A204.1 (cell line): ENCODE measurements at regions not wholly inside any gene's neighbourhood (a gene's known extent, or its start where the extent isn't known, plus 50 kb on each side); places are given as distances from the start of the nearest gene placed in this dataset.

Source experiments
- FAIRE-seq: peaks from 2 replicates; lab custom pipeline; 2012; peaks lifted over from hg19 to GRCh38; lab: Jason Lieb, UNC

DNA sequence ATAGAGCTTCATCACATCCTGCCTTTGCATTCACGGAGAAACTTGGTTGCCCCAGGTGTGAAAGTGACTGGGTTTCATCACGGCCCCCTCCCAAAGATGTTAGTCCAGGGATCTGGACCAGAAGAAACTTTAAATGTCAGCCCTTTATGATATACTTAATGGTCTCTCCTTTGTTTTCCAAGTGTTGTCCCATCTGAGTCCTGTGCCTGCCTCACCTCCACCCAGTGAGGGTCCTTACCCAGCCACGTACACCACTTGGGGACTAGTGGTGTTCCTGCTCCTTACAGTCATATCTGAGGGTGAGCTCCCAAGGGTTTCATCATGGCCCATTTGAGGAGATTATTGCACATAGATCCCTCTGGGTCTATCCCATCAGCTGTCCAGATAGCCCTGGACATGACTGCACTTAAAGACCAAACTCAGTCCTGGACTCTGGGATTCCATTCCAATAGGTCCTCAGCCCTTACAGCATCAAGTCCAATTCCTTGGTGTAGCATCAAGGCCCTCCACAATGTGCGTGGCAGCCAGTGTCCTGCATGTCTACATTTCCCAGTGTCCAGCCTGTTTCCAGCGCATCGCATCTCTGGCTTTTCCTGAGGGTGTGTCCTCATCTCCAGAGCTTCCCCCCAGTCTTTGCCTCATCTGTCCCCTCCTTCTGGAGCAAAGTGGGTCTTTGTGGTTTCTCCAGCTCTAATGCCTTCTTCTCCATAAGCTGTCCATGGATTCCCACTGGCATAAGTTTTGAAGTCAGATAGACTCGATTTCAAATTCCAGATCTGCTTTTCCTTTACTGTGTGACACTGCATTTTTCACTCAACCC, 351.6 kb downstream of the MYCN start:
- FAIRE-seq: no peak

DNA sequence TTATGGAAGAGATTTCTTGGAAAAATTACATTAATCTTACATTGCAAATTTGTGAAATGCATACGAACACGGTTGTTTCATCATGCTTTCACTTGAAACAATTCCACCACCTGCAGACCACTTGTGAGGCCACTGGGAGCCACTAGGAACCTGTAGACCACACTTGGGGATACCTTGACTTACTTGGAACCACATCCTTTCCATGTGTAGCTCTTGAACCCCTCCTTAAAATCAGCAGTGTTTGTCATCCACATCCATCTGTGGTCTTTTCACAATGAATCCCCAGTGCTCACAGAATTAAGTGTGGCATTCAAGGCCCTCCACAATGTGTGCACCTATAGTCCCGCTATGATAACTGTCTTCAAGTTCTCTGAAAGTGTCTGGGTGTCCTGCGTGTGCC, 350.9 kb downstream of the MYCN start:
- no peak for FAIRE-seq

DNA sequence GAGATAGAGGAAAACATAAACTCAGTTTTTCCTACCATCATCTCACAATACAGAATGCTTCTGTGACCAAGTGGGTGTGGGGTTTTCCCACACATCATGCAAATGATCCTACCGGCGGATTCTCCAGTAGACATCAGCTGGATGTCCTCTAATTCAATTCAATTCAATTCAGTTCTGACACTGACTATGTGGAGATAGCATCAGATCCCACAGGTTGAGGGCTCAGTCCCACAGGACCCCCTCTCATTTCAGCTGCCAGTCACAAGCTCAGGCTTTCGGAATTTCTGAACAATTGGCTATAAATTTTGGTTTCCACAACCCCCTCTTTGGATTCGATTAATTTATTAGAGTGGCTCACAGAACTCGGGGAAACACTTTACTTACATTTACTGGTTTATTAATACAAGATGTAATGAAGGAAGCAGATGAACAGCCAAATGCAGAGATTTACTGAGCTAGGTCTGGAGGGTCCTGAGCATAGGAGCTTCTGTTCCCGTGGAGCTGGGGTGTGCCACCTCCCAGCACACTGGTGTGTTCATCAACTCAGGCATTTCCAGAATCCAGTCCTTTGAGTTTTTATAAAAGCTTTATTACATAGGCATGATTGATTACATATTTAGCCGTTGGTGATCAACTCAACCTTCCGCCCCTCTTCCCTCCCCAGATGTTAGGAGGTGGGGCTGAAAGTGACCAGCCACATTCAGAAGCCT, 350.1 kb downstream of the MYCN start:
- FAIRE-seq: no peak

DNA sequence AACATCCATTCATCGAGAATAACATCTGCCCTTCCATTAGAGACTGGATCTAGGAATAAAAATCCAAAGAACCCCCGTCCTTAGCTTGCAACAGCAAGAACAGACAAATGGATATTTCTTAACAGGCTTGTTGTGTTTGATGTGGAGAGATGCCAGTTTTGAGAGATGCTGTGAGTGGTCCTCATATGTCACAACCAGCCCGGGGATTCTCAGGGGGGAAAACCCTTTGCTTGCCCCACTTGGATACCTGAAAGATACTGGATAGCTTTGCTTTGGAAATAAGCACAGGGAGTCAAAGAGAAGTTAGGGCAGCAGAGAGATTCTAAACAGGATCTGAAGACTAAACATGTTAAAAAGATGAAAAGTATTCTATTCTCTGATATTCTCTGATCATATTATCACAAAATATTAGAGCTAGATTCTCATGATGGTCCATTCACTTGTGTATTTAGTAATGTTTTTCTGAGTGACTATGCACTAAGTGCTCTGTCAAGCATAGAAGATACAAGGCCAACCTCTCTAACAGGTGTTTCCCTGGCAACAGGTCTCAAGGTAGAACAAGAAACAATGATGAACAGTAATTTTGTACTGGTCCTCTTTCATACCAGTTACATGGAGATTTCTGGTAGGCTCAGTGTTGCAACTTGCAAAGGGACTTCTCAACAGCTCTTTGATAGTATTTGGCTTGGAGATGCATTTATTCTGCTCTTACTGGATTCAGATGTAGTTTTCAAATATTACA, 348.2 kb downstream of the MYCN start:
- FAIRE-seq: no peak

DNA sequence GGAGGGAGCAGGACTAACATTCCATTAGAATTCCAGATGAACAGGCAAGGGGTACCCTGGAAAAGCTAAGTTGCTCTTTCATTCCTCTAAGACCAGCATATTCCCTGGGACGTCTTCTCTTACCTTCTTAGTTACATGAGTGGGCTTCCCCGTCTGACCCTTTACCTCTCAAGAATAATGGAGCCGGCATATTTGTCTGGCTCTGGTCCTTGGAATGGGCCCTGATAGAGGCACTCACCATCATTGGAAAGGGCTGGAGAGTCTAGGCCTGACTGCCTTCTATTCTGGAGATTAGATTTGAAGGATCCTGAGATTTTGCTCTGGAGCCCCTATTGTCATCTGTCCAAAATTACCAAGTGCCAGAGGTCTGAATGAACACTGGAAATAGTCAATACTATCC, 347.5 kb downstream of the MYCN start:
- no peak for FAIRE-seq

DNA sequence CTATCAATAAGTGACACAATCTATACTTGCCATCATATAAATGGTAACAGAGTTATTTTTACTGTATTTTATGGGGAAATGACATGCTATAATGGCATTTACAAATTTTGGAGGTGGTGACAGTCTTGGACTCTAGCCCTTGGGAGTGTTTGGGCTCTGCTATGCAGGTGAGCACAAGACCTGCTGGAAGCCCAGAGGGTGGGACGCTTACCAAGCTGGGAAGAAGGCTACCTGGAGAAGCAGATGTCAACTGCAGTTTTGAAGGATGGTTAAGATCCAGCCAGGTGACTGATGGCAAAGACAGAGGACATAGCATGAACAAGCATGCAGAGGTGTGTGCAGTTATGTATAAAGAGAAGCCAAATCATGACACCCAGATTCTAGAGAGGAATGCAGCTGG, 346.9 kb downstream of the MYCN start:
- no peak for FAIRE-seq

DNA sequence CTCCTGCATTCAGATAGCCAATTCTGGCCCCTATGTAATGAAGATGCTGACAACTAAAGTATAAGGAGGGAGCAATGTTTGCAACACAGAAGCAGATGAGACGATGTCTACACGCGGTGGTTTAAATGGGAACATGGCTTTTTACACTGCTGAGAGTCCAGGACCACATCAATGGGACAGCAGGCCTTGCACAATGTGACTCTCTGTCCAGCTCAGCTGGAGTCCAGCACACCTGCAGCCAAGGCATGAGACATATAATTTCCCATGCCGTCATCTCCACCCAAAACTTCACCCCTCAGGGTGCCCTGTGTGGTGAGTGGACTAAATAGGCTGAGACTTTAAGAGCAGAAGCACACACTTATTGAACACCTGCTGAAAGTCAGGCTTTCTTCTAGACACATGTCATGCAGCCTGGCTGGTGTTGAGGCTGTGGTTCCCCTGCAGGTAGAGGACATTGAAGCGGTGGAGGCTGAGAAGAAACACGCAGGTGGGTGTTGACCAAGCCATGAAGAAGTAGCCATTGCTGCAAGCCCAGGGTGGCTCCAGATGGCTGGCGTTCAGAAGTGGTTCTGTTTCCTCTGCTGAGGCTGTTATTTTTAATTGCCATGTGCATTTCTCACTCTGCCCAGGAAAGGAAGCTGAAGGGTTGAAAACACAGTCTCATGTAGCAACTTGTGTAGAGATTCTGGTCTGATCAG, 345.6 kb downstream of the MYCN start:
- no peak for FAIRE-seq

DNA sequence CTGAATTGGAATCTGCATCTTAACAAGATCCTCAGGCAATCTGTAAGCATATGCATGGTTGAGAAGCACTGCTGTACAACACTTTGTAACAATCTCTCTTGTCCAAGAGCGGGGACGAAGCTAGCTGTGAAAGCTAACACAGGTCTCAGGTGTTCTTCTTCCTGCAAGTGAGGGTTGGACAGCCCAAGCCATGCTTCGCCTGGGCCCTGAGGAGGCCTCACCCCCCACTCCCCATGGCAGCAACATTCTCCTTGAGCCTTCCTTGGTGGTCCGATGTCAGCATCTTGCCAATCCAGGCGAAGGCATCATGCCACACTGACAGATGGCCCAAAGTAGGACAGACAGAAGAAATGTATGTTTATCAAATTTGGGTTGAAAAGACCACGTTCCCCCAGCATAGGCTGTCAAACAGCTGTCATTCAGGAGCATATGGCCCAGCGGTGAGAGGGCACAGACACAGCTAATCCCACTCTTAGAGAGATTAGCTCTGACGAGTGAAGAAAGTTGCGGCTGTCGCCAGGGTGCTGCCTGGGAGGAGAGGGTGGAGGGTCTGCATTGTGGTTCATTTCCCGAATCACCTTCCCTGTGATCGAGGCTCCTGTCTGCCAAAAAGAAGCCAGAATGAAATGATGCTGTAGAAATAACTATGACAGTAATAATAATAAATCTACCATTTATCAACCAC, 344.7 kb downstream of the MYCN start:
- no peak for FAIRE-seq

DNA sequence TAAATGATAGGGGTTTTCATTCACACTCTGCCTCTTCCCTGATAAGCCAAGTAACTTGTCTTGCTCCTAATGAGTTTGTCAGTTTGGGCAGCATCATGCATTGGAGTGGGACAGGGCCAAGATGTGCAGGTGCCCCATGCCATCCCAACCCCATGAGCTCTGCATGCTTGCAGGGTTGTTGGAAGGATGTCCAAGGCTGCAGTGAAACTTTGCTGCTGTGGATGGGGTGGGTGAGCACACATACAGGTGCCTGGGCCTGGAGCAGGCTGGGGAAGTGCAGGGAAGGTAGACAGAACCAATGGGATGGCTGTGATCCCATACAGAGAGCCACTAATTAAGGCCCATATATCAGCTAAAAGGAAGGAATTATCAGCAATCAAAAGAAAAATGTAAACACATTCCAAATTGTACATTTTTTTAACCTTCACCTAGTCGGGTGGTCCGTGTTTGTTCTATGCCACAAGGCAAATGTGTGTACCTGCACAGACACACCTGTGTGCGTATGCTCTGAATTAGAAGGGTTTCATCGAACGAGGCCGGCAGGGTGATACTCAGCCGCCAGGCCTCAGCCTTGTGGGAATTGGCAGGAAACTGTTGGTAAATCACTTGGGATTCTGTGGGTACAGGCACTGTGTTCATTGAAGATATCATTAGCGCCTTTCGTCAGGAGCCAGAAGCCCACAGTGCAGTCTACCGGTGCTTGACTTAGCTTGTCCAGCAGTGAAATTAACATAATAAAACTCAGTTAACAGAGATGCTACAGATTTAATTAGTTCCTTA, 342.9 kb downstream of the MYCN start:
- FAIRE-seq: no peak

DNA sequence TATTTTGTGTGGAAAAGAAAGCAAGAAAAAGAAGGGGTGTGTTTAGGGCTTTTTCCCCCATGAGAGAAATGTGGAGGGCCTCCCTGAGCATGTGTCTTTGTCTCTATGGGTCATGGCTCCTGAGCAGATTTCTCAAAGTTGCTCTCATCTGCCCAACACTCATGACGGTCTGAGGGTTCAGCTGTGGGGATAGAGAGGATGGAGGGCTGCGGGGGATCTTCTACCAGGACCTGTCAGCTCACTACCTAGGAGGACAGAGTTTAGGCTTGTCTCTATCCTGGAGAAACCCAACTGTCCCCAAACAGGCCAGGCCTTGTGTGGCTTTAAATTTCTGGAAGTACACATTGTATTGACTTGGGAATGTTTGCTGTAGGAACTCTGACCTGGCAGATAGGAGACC, 342.2 kb downstream of the MYCN start:
- no peak for FAIRE-seq

DNA sequence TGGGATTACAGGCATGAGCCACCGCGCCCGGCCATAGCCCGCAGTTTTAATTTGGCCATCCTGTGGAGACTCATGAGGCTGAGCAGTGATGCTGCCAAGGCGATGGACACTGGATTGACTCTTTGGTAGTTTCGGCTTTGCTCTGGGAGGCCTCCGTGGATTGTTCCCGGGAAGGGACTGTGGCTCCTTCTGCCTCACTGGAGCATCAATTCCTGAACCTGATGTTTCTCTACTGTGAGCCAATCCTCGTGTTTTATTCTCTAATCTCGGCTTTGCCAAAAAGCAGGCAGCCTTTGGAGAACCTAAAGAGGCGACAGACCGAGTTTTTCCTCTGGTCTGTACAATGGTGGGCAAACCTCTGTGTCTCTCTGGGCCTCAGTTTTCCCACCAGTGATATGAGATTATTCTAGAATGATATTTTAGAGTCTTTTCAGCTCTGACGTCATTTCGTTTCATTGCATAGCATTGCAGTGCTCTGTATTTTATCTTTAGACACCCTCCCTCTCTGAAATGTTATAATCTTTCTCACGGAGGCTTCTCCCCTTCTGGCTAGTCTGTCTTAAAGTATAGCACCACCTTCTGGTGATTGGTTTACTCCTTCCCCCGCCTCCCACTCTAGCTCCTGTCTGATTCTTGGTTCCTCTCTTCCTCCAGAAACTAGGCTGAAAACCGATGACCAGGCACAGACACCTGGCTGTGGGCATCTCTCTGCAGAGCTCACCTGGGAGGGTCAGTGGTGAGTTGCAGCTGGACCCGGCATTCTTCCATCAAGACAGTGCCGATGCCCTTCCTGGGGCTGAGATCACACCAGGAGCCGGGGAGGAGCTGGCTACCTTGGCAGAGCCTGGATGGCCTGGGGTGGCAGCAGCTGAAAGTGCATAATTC, 341.3 kb downstream of the MYCN start:
- FAIRE-seq: no peak

DNA sequence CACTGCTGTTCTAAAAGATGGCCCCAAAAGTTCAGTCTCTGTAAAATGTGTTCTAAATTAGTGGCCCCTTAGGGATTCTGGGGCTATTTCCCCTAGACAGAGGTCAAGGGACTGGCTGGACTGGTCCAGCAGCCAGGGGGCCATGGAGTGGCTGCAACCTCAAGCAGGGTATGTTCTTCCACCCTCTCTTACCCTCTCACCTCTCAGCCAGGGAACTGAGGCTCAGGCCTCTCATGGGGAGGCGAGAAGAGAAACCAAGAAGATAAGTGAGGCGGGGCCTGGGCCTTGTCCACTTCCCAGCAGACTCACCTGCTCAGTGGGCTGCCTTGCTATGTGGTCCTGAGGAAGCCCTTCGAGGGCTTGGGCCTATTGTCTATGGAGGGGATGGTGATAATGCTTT, 339.7 kb downstream of the MYCN start:
- no peak for FAIRE-seq

DNA sequence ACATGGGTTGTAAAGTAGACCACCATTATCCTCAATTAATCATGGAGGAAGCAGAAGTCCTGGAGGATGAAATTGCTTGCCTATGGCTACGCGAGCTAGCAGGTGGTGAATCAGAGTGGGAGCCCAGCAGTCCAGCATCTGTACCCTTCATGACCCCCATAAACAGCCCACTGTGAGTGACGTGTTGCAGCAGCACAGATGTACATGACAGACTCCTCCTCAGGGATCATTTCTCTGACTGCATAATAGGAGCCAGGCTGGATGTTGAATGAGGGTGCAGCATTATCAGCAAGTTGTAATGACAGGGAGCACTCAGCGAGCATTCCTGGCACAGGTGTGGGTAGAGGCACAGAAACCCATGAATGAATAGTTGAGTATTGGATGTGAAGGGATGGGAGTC, 339.3 kb downstream of the MYCN start:
- no peak for FAIRE-seq

DNA sequence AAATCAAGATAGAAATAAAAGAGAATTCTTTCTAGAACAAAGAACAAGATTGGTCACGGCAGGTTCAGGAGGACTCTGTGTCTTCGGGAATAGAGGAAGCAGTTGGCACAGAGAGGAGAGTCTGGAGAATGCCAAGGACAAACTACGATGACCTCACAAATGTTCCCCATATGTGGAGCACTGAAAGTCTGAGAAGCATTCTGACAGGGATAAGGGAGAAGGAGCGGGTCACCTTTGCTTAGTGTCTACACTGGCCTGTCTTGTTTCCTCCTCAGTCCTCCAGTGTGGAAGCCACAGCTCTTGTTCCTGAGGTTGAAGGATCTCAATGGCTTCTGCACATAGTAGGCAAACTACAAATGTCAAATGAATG, 338.8 kb downstream of the MYCN start:
- FAIRE-seq: no peak

DNA sequence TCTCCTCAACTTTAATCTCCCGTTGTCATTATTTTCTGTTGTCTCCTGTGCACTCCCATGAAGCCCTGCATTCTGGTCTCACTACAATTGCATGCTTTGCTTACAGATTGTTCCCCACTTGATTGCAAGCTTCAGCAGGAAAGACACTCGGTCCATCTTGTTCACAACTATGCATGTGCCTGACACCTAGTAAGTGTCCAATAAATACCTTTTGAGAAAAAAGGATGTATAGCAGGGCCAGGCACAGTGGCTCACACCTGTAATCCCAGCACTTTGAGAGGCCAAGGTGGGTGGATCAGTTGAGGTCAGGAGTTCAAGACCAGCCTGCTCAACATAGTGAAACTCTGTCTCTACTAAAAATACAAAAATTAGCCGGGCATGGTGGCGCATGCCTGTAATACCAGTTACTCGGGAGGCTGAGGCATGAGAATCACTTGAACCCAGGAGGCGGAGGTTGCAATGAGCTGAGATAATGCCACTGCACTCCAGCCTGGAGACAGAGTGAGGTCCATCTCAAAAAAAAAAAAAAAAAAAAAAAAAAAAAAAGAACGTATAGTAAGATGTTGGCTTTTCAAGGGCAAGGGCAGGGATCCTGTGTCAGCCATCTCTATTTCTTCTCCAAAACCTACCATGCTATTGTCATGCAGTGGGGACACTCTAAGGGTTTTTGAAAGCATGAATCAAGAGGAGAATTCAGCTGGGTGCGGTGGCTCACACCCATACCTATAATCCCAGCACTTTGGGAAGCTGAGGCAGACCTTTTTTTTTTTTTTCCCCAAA, 338.3 kb downstream of the MYCN start:
- no peak for FAIRE-seq

DNA sequence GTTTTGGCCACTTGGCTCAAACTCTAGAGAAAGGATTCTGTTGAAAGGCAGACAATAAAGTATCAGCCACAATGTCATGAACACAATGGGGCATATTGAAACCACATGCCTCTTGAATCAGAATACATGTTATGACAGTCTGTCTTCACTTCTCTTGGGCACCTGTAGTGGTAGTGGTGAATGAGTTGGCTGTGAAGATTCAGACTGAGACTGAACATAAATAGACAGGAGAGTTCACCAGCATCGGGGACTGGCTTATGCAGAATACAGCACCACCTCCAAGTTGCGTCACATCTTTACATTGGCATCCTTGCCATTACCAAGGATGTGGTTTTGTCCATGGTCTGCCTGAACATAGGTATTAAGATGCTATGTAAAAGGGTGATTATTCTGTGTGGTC, 336.8 kb downstream of the MYCN start:
- no peak for FAIRE-seq

DNA sequence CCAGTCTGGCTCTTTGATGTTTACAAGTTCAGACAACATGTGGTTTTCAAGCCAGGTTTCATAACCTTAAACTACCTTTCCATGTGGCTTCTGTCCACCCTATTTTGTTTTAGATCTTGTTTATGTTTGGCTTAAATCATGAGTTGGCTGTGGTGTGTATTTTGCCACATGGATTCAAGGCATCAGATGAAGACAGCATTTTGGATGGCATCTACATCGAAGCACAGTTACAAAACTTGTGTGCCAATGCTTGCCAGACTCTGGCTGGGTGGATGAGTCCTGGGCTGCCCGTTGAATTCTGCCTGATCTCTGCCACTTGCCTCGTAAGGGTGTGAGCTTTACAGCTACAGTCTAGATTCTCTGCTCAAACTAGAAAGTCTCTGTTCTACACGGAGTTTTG, 335.3 kb downstream of the MYCN start:
- FAIRE-seq: no peak

DNA sequence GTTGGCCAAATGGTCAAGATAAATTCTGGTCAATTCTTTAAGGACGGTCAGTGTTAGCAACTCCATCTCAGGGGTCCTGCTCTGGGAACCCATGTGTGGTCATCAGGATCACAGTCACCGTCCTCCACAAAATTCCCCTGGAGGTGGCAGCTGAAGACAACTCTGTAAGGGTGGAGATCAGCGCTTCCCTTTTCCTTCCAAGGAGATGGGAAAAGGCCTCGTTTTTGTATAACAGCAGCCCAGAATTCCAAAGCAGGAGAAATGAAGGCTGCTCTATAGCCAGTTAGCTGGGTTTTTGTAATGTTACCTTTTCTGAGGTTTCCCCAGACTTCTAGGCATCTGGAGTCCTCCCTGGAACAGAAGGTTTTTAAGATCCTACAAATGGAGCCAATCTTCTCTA, 334.8 kb downstream of the MYCN start:
- no peak for FAIRE-seq

DNA sequence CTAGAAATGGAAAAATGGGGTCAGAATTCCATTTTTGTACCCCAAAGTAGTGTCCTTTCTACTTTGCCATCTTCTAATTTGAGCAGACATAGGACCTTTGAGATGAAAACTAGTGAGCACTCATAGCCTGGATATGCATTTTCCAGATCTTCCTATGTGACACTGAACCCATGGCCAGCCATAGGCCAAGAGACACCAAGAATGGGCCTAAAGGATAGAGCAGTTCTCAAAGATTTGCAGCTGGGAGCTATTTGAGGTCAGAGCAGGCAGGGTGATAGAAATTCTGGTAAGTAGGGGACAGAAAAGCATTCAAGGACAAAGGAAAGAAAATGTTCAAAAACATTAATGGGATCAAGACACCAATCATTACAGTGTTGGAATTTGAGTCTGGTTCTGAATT, 332.8 kb downstream of the MYCN start:
- FAIRE-seq: no peak
